Activated T-helper 2 cell treated with anti-CD3 and anti-CD28 coated beads, Interferon-gamma antibody, Interleukin-2, Interleukin-4, amounts not matched to agents 10 μg/mL and 5 μg/mL and 100 μg/mL, durations not matched to agents 14 hours and 24 hours and 36 hours (primary cell): ENCODE measurements at regions not wholly inside any gene's neighbourhood (a gene's known extent, or its start where the extent isn't known, plus 50 kb on each side); places are given as distances from the start of the nearest gene placed in this dataset.
"Not testable (repeated sequence)": the region's sequence is repeated elsewhere in the genome, so short reads cannot be mapped to it uniquely, and the experiment has no call there.

ENCODE experiments used
- DNase-seq: peaks from one replicate; pipeline ENCODE4 v3.0.0; 2021; ENCODE audit warnings: low spot score
- H3K27ac Mint-ChIP-seq: one replicate; pipeline ENCODE4 v1.8.0; 2021; ENCODE audit warnings: mixed read lengths
- H3K27me3 Mint-ChIP-seq: one replicate; pipeline ENCODE4 v1.8.0; 2021; ENCODE audit warnings: low read depth, mixed read lengths
- H3K36me3 Mint-ChIP-seq: one replicate; pipeline ENCODE4 v1.8.0; 2021; ENCODE audit warnings: low read depth, mixed read lengths
- H3K4me1 Mint-ChIP-seq: one replicate; pipeline ENCODE4 v1.8.0; 2021; ENCODE audit warnings: low read depth, mixed read lengths
- H3K4me3 Mint-ChIP-seq: one replicate; pipeline ENCODE4 v1.8.0; 2021; ENCODE audit warnings: low read depth, mild to moderate bottlenecking, moderate library complexity, mixed read lengths
- H3K9me3 Mint-ChIP-seq: one replicate; pipeline ENCODE4 v1.8.0; 2021; ENCODE audit warnings: mixed read lengths
- intact Hi-C: fragments of 100-400 bp; cut with micrococcal nuclease; formaldehyde crosslinking; loops from one replicate; pipeline ENCODE4 v1.15.1; 2023

DNA sequence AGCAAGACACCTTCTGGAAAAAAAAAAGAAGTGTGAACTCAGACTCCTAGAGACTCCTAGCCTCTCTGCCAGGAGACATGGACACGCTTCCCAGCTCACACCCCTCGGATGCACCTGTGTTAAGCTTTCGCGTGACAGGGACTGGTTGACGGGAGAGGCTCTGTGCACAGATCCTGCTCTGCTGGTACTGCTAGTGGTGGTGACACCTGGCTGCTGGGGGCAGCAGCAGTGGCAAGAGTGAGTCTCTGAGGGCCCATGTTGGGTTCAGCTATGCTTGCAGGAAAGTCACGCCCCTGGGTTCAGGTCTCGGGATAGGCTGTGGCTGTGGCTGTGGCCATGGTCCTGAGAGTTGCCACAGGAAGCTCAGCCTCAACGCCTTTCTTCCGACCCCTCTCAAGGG is 81.1 kb downstream of the XRCC2 start:
- H3K27me3 Mint-ChIP-seq = no peaks in the 10 kb centered on the region
- no peaks in the 10 kb centered on the region for H3K9me3 Mint-ChIP-seq
- H3K4me1 Mint-ChIP-seq = no peaks in the 10 kb centered on the region
- H3K4me3 Mint-ChIP-seq = no peak overlapping the region
- no peaks in the 10 kb centered on the region for H3K36me3 Mint-ChIP-seq
- DNase-seq = no peak
- intact Hi-C loops = no loop called here
- H3K27ac Mint-ChIP-seq = no peak overlapping the region

GRCh38 chr7:152591976-152592375 is 84.0 kb downstream of the XRCC2 start:
- H3K4me3 Mint-ChIP-seq = no peak overlapping the region
- no peaks in the 10 kb centered on the region for H3K27me3 Mint-ChIP-seq
- intact Hi-C loops = no loop called here
- H3K9me3 Mint-ChIP-seq = no peaks in the 10 kb centered on the region
- no peak overlapping the region for H3K27ac Mint-ChIP-seq
- no peak for DNase-seq
- no peaks in the 10 kb centered on the region for H3K4me1 Mint-ChIP-seq
- H3K36me3 Mint-ChIP-seq = no peaks in the 10 kb centered on the region

GRCh38 chr7:152590481-152590880 is 85.5 kb downstream of the XRCC2 start:
- no peaks in the 10 kb centered on the region for H3K9me3 Mint-ChIP-seq
- H3K4me3 Mint-ChIP-seq = no peak overlapping the region
- no peak overlapping the region for H3K27ac Mint-ChIP-seq
- H3K36me3 Mint-ChIP-seq = no peaks in the 10 kb centered on the region
- intact Hi-C loops = no loop called here
- DNase-seq = no peak
- no peaks in the 10 kb centered on the region for H3K4me1 Mint-ChIP-seq
- H3K27me3 Mint-ChIP-seq = no peaks in the 10 kb centered on the region

DNA sequence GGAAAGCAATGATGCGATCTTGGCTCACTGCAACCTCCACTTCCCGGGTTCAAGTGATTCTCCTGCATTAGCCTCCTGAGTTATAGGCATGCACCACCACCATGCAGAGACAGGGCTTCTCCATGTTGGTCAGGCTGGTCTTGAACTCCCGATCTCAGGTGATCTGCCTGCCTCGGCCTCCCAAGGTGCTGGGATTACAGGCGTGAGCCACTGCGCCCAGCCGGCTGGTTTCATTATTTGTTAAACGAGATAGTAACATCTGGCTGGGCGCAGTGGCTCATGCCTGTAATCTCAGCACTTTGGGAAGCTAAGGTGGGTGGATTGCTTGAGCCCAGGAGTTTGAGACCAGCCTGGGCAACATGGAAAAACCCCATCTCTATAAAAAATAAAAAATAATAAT is 86.1 kb downstream of the XRCC2 start:
- H3K27ac Mint-ChIP-seq, H3K4me1 Mint-ChIP-seq, DNase-seq, H3K9me3 Mint-ChIP-seq, H3K27me3 Mint-ChIP-seq, H3K4me3 Mint-ChIP-seq, H3K36me3 Mint-ChIP-seq, intact Hi-C loops: not testable (repeated sequence)

- no peaks in the 10 kb centered on the region for H3K36me3 Mint-ChIP-seq
- no peak overlapping the region for H3K27ac Mint-ChIP-seq
- H3K27me3 Mint-ChIP-seq = no peaks in the 10 kb centered on the region
- no peaks in the 10 kb centered on the region for H3K4me1 Mint-ChIP-seq
- intact Hi-C loops = no loop called here
- H3K4me3 Mint-ChIP-seq = no peak overlapping the region
- H3K9me3 Mint-ChIP-seq = no peaks in the 10 kb centered on the region
- no peak for DNase-seq
Observed at GRCh38 chr7:152588350-152588749, 87.6 kb downstream of the XRCC2 start.

GRCh38 chr7:152587366-152587765 is 88.6 kb downstream of the XRCC2 start:
- no peaks in the 10 kb centered on the region for H3K9me3 Mint-ChIP-seq
- H3K27me3 Mint-ChIP-seq = no peaks in the 10 kb centered on the region
- no peak for DNase-seq
- H3K27ac Mint-ChIP-seq = no peak overlapping the region
- H3K36me3 Mint-ChIP-seq = no peaks in the 10 kb centered on the region
- intact Hi-C loops = no loop called here
- no peak overlapping the region for H3K4me3 Mint-ChIP-seq
- H3K4me1 Mint-ChIP-seq = no peaks in the 10 kb centered on the region

- Mint-ChIP-seq H3K27ac (no peak overlapping the region), H3K4me1 (no peaks in the 10 kb centered on the region), H3K9me3 (no peaks in the 10 kb centered on the region), H3K36me3 (no peaks in the 10 kb centered on the region), H3K4me3 (no peak overlapping the region), H3K27me3 (no peaks in the 10 kb centered on the region)
- intact Hi-C loops = no loop called here
- DNase-seq = no peak
Observed at GRCh38 chr7:152583006-152583405, 92.9 kb downstream of the XRCC2 start.

DNA sequence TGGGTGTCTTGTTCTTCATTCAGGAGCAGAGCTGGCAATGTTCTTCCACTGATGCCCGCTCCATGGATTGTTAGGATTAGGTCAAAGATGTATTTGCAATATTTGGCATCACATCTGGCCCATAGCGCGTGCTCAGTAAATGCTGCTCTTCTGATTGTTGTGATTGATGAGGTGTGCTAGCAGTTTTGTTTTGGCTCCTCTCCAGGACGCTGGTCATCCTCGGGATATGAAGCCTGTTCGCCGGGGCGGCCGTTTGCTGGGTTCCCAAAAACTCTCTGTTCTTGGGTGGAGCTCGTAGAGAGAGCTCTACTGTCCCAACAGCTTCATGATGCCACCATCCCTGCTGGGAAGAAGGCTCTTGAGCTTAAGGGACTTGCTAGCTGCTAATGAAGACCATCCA is 96.9 kb downstream of the XRCC2 start:
- H3K9me3 Mint-ChIP-seq = no peaks in the 10 kb centered on the region
- no peak overlapping the region for H3K27ac Mint-ChIP-seq
- no peak for DNase-seq
- no peaks in the 10 kb centered on the region for H3K4me1 Mint-ChIP-seq
- H3K27me3 Mint-ChIP-seq = no peaks in the 10 kb centered on the region
- H3K36me3 Mint-ChIP-seq = no peaks in the 10 kb centered on the region
- H3K4me3 Mint-ChIP-seq = no peak overlapping the region
- intact Hi-C loops = no loop called here

DNA sequence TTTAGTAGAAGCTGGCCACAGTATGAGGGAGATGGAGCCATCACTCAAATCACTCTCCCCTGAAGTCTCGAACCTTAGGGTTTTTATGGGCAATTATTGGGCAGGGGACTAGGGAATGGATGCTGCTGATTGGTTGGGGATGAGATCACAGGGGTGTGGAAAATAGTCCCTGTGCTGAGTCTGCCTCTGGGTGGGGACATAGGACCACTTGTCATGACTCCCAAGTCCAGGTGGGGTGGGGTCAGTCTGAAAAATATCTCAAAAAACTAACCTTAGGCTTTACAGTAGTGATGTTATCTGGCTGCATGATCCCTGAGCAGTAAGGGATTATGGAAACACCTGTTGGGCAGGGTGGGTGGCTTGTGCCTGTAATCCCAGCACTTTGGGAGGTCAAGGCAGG is 98.6 kb downstream of the XRCC2 start:
- H3K27me3 Mint-ChIP-seq = no peaks in the 10 kb centered on the region
- H3K4me1 Mint-ChIP-seq = no peaks in the 10 kb centered on the region
- intact Hi-C loops = no loop called here
- DNase-seq = no peak
- no peaks in the 10 kb centered on the region for H3K36me3 Mint-ChIP-seq
- no peaks in the 10 kb centered on the region for H3K9me3 Mint-ChIP-seq
- H3K4me3 Mint-ChIP-seq = no peak overlapping the region
- H3K27ac Mint-ChIP-seq = no peak overlapping the region

DNA sequence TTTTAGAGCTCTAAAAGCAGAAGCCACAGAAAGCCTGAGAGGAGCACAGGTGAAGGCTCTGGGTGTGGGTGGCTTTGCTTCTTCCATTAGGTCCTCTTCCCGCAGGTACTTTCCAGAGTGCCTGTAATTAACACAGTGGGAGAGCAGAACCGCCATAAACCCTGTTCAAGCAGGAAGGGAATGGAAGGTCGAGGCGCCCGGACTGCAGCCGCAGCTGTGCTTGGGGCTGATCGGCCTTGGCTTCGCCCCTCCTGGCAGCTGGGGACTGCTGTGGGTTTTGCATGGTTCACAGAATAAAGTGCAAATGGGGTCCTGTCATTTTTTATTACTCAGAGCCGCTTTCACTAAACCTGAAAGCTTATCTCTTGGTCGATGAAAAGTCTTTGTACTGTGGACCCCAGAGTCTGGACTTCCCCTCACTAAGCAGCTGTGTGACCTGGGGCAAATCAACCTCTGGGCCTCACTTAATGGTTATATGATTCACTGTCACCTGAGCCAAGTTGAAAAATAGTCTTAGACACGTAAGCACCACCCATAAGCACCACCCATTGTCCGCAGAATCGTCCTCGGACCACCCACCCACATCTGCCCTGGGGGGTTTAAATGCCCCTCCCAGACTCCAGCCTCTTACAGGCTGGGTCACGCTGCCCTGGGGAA is 100.9 kb downstream of the XRCC2 start:
- Mint-ChIP-seq H3K4me3 (no peak overlapping the region), H3K27me3 (no peaks in the 10 kb centered on the region), H3K36me3 (no peaks in the 10 kb centered on the region), H3K27ac (no peak overlapping the region), H3K4me1 (no peaks in the 10 kb centered on the region), H3K9me3 (no peaks in the 10 kb centered on the region)
- DNase-seq = no peak
- intact Hi-C loops = no loop called here

- H3K27me3 Mint-ChIP-seq, H3K4me3 Mint-ChIP-seq, H3K36me3 Mint-ChIP-seq, H3K4me1 Mint-ChIP-seq, DNase-seq, H3K27ac Mint-ChIP-seq, H3K9me3 Mint-ChIP-seq, intact Hi-C loops: not testable (repeated sequence)
Observed at GRCh38 chr7:152573186-152573585, 102.8 kb downstream of the XRCC2 start.

DNA sequence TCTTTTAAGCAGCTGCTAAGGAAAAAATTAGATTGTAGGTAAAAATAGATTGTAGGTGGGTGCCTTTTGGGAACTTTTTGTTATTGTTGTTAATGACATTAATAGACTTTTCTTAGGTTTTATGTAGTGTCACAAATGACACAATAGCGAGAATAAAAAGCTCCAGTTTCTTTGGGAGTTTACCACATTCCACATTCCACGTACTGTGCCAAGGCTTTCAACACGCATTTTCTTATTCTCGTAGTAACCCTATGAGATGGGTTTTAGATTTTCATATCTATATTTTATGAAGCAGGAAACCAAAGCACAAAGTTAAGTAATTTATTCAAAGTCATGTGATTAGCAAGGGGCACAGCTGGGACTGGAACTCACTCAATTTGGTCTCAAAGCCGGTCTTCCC is 103.8 kb downstream of the XRCC2 start:
- DNase-seq = no peak
- H3K27me3 Mint-ChIP-seq = no peaks in the 10 kb centered on the region
- no peak overlapping the region for H3K4me3 Mint-ChIP-seq
- intact Hi-C loops = no loop called here
- no peaks in the 10 kb centered on the region for H3K4me1 Mint-ChIP-seq
- no peaks in the 10 kb centered on the region for H3K9me3 Mint-ChIP-seq
- no peaks in the 10 kb centered on the region for H3K36me3 Mint-ChIP-seq
- H3K27ac Mint-ChIP-seq = no peak overlapping the region

DNA sequence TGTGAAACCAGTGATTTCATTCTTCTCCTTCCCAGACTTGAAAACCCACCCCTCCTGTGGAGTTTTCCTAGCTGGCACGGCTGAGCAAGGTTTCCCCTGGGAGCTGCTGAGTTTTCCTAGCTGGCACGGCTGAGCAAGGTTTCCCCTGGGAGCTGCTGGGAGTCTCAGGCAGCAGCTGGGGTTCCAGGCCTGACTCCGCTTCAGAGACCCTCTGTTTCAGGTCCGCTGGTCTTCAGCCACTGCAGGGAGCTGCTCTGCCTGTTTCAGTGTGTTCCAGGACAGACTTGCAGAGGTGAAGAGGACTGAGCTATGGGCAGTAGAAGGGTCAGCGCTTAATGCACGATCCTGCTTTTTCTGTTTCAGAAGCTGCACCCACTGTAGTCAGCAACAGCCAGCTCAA is 104.9 kb downstream of the XRCC2 start:
- H3K4me3 Mint-ChIP-seq = no peak overlapping the region
- no peaks in the 10 kb centered on the region for H3K36me3 Mint-ChIP-seq
- intact Hi-C loops = no loop called here
- no peaks in the 10 kb centered on the region for H3K9me3 Mint-ChIP-seq
- H3K27ac Mint-ChIP-seq = no peak overlapping the region
- no peak for DNase-seq
- no peaks in the 10 kb centered on the region for H3K27me3 Mint-ChIP-seq
- H3K4me1 Mint-ChIP-seq = no peaks in the 10 kb centered on the region

- Mint-ChIP-seq H3K4me1 (no peaks in the 10 kb centered on the region), H3K36me3 (no peaks in the 10 kb centered on the region), H3K27ac (no peak overlapping the region), H3K9me3 (no peaks in the 10 kb centered on the region), H3K4me3 (no peak overlapping the region), H3K27me3 (peaks cover 5% of the 10 kb centered on the region)
- no peak for DNase-seq
- intact Hi-C loops = no loop called here
Observed at GRCh38 chr7:152568972-152569371, 107.0 kb downstream of the XRCC2 start.
